ENCODE measurements at regions not wholly inside any gene's neighbourhood (a gene's known extent, or its start where the extent isn't known, plus 50 kb on each side); places are given as distances from the start of the nearest gene placed in this dataset.

DNA sequence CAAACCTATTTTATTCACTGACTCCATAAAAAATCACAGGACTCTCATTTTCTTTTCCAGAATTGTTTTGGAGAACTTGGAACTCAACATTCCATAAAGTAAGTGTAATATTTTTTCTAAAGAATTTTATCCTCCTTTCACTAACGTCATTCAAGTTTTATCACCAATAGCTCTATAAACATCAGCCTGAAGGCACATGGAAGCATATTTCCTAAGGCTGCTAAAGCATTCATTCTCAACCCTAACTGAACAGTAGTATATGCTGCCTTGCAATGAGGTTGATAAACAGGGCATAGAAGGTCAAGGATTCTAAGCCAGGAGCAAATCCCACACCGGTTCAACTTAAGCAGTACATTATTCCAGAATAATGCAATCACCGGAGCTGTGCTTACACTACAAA lies 273.9 kb downstream of the RAB38 start:
- TF ChIP-seq EZH2 (IDR thresholded peaks at IDR 0.05; ENCODE audit: low read length, unreplicated experiment), result no peak
- TF ChIP-seq, protein P1, sequence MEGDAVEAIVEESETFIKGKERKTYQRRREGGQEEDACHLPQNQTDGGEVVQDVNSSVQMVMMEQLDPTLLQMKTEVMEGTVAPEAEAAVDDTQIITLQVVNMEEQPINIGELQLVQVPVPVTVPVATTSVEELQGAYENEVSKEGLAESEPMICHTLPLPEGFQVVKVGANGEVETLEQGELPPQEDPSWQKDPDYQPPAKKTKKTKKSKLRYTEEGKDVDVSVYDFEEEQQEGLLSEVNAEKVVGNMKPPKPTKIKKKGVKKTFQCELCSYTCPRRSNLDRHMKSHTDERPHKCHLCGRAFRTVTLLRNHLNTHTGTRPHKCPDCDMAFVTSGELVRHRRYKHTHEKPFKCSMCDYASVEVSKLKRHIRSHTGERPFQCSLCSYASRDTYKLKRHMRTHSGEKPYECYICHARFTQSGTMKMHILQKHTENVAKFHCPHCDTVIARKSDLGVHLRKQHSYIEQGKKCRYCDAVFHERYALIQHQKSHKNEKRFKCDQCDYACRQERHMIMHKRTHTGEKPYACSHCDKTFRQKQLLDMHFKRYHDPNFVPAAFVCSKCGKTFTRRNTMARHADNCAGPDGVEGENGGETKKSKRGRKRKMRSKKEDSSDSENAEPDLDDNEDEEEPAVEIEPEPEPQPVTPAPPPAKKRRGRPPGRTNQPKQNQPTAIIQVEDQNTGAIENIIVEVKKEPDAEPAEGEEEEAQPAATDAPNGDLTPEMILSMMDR (conservative IDR thresholded peaks at IDR 0.05; ENCODE audit: low read depth, low read length), result no peak
- no peak for TF ChIP-seq EZH2phosphoT487 (IDR thresholded peaks at IDR 0.05; ENCODE audit: borderline replicate concordance, low read length)

Measured in PC-3 (cell line).